GM13977 (cell line): ENCODE measurements at regions not wholly inside any gene's neighbourhood (a gene's known extent, or its start where the extent isn't known, plus 50 kb on each side); places are given as distances from the start of the nearest gene placed in this dataset.

ENCODE experiments used
- DNase-seq: peaks from one replicate; pipeline ENCODE4 v3.0.0; 2012; ENCODE audit warnings: low spot score
- in situ Hi-C: fragments of 300-500 bp; cut with MboI; formaldehyde crosslinking; loops from one replicate; pipeline ENCODE4 v1.12.0; 2022; ENCODE audit warnings: low sequenced_read_pairs, low pct_unique_long_range_greater_than_20kb, mixed read lengths, inconsistent platforms; ENCODE audit not compliant: unreplicated experiment
- TF ChIP-seq, protein P1 (sequence below): IDR thresholded peaks from 2 replicates; pipeline ENCODE4 v1.5.1; 2012; ENCODE audit warnings: mild to moderate bottlenecking, control low read depth; ENCODE audit not compliant: insufficient read depth; ENCODE audit errors: extremely low read depth, missing control alignments

DNA sequence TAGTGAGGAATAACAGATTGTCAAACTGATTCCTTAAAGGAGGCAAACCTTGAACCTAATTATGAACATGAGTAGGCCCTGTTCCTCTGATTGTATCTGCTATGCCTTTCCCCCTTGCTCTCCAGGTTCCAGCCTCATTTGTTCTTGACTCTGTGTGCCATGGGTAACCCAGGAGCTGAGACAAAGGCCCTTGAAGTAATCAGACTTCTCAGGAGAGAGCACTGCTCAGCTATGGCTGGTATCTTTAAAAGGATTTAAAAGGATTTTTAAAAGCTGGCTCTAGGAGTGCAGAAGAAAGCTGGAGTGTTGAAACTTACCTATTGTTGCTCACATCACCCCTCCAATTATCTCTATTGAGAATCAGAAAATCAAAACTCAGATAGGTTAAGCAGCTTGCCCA lies 1565.5 kb upstream of the AGA start:
- TF ChIP-seq, protein P1, sequence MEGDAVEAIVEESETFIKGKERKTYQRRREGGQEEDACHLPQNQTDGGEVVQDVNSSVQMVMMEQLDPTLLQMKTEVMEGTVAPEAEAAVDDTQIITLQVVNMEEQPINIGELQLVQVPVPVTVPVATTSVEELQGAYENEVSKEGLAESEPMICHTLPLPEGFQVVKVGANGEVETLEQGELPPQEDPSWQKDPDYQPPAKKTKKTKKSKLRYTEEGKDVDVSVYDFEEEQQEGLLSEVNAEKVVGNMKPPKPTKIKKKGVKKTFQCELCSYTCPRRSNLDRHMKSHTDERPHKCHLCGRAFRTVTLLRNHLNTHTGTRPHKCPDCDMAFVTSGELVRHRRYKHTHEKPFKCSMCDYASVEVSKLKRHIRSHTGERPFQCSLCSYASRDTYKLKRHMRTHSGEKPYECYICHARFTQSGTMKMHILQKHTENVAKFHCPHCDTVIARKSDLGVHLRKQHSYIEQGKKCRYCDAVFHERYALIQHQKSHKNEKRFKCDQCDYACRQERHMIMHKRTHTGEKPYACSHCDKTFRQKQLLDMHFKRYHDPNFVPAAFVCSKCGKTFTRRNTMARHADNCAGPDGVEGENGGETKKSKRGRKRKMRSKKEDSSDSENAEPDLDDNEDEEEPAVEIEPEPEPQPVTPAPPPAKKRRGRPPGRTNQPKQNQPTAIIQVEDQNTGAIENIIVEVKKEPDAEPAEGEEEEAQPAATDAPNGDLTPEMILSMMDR, result no peak
- no peak for DNase-seq
- in situ Hi-C loops, result no loop called here

- in situ Hi-C loops, result no loop called here
- TF ChIP-seq, protein P1, result no peak
- no peak for DNase-seq
Measured at GRCh38 chr4:179017581-179017980, 1575.3 kb upstream of the AGA start.

DNA sequence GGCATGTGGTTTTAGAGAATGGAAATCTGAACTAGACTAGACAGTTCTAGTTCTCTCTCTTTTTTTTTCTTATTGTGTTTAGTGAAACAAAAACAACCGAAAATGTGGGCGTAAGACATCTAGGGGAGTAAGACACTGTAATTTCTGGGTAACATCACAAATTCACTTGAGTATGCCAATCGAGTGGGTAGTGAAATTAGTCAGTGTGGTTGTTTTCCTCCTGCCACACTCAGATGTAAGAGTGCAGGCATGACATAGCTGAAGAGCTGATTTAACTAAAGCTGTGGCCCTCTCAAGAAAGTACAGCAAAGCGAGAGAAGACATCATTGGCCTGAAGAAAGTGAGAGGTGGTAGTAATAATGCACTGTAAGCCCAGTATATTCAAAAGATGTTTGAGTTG lies 1585.3 kb upstream of the AGA start:
- in situ Hi-C loops, result no loop called here
- TF ChIP-seq, protein P1, result no peak
- no peak for DNase-seq

- TF ChIP-seq, protein P1, result no peak
- DNase-seq, result no peak
- in situ Hi-C loops, result no loop called here
Measured at GRCh38 chr4:179028321-179028720, 1586.1 kb upstream of the AGA start.

DNA sequence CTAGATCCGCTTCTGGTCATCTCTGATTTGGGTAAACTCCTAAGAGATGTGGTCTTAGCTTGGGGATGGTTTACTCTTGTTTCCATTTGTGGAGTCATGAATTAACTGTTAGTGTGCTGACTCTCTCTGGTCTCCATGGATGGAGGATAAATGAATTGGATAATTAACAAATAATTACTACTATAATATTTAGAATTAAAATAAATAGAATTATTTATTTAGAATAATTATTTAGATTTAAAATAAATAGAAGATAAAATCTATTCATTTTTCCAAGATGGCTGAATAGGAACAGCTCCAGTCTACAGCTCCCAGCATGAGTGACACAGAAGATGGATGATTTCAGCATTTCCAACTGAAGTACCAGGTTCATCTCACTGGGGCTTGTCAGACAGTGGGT lies 1587.4 kb upstream of the AGA start:
- no peak for DNase-seq
- TF ChIP-seq, protein P1, result no peak
- in situ Hi-C loops, result no loop called here

DNA sequence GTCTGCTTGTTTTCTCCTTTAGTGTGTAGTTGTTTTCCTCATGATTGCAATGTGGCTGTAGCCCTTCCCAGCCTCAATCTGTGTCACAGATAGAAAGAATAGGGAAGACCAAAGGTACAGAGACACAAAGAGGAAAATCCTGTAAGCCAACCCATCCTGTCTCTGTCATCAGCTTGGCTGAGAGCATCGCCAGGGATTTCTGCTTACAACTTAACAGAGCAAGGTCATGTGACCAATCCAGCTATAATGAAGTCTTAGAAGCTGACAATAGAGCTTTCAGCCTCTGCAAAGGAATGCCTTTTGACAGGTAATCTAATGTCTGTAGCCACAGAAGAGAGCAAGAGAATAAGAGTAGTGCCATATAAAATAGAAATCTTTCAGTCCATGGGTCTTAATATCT lies 1598.0 kb upstream of the AGA start:
- in situ Hi-C loops, result no loop called here
- DNase-seq, result no peak
- TF ChIP-seq, protein P1, result no peak
